SK-N-SH (cell line): ENCODE measurements at regions not wholly inside any gene's neighbourhood (a gene's known extent, or its start where the extent isn't known, plus 50 kb on each side); places are given as distances from the start of the nearest gene placed in this dataset.

ENCODE experiments used
- CTCF ChIA-PET: fragments of 300-600, 350-600 bp; formaldehyde crosslinking; extraction: SDS; loops from one replicate; lab custom pipeline; 2021; lab: Yijun Ruan, JAX
- POLR2A ChIA-PET: fragments of 350-600 bp; sonication (Branson Sonifier 250); formaldehyde crosslinking; extraction: SDS; loops from one replicate; lab custom pipeline; 2020; ENCODE audit warnings: antibody characterized with exemption, inconsistent platforms; lab: Yijun Ruan, JAX
- DNase-seq: peaks from one replicate; pipeline ENCODE4 v3.0.0; 2012
- H2AFZ ChIP-seq: fragments of 200-600 bp; sonication (generic); 2 replicates; pipeline ENCODE4 v1.8.1; 2016; ENCODE audit warnings: antibody characterized with exemption, mild to moderate bottlenecking, low read depth
- H3F3A ChIP-seq: fragments of 200-600 bp; sonication (generic); replicated peaks from 2 replicates; pipeline ENCODE3; 2016; ENCODE audit warnings: antibody characterized with exemption, mild to moderate bottlenecking; ENCODE audit not compliant: insufficient read depth
- H3K27ac ChIP-seq, 2 experiments: fragments of 200-500 bp in 1 of 2; fragments of 200-600 bp in 1 of 2; sonication (Bioruptor generic) in 1 of 2; sonication (generic), shearing (Covaris generic) in 1 of 2; 2 replicates each; pipeline versions ENCODE4 v1.5.1 to v1.6.1; 2014 to 2016; ENCODE audit warnings: low read depth in 2 of 2, inconsistent platforms in 1 of 2, low read length in 1 of 2, mild to moderate bottlenecking in 1 of 2, mixed read lengths in 1 of 2
- H3K27me3 ChIP-seq: fragments of 200-600 bp; sonication (generic), shearing (Covaris generic); 2 replicates; pipeline ENCODE4 v1.6.1; 2016; ENCODE audit warnings: mixed run types; ENCODE audit not compliant: insufficient read depth
- H3K36me3 ChIP-seq, 2 experiments: fragments of 200-500 bp in 1 of 2; fragments of 200-600 bp in 1 of 2; sonication (Bioruptor generic) in 1 of 2; sonication (generic) in 1 of 2; replicated peaks in 1 of 2; 2 replicates each; pipeline versions ENCODE3 to v1.5.1; 2014 to 2016; ENCODE audit warnings: low read length in 1 of 2, mild to moderate bottlenecking in 1 of 2; ENCODE audit not compliant: insufficient read depth in 2 of 2, control insufficient read depth in 1 of 2
- H3K4me1 ChIP-seq, 2 experiments: fragments of 200-500 bp in 1 of 2; fragments of 200-600 bp in 1 of 2; sonication (Bioruptor generic) in 1 of 2; sonication (generic), shearing (Covaris generic) in 1 of 2; 2 replicates each; pipeline versions ENCODE4 v1.5.1 to v1.6.1; 2014 to 2016; ENCODE audit warnings: low read depth in 1 of 2, low read length in 1 of 2, mixed run types in 1 of 2; ENCODE audit not compliant: insufficient read depth in 2 of 2, control insufficient read depth in 1 of 2
- H3K4me2 ChIP-seq: fragments of 200-600 bp; sonication (generic), shearing (Covaris generic); 2 replicates; pipeline ENCODE4 v1.6.1; 2017; ENCODE audit warnings: mixed run types
- H3K4me3 ChIP-seq, 2 experiments: fragments of 200-500 bp in 1 of 2; fragments of 200-600 bp in 1 of 2; sonication (Bioruptor generic) in 1 of 2; sonication (generic), shearing (Covaris generic) in 1 of 2; 2 replicates each; pipeline versions ENCODE4 v1.5.1 to v1.8.1; 2014 to 2016; ENCODE audit warnings: low read depth in 2 of 2, inconsistent platforms in 1 of 2, low read length in 1 of 2, mild to moderate bottlenecking in 1 of 2, mixed read lengths in 1 of 2, moderate library complexity in 1 of 2
- H3K79me2 ChIP-seq: fragments of 200-600 bp; sonication (generic); 2 replicates; pipeline ENCODE4 v1.8.1; 2017; ENCODE audit warnings: mild to moderate bottlenecking; ENCODE audit not compliant: insufficient read depth
- H3K9ac ChIP-seq: fragments of 200-600 bp; sonication (generic); 2 replicates; pipeline ENCODE4 v1.6.1; 2017; ENCODE audit warnings: mixed run types
- H3K9me2 ChIP-seq: fragments of 200-600 bp; sonication (generic); 2 replicates; pipeline ENCODE4 v1.6.1; 2017; ENCODE audit warnings: mixed run types
- H3K9me3 ChIP-seq: fragments of 200-600 bp; sonication (generic); 2 replicates; pipeline ENCODE4 v1.6.1; 2017; ENCODE audit warnings: mixed run types, mild to moderate bottlenecking, moderate library complexity
- H4K20me1 ChIP-seq: fragments of 200-600 bp; sonication (generic); 2 replicates; pipeline ENCODE4 v1.6.1; 2017; ENCODE audit warnings: mild to moderate bottlenecking, mixed run types; ENCODE audit not compliant: insufficient read depth
- CHD2 ChIP-seq: fragments of 150-350 bp; IDR thresholded peaks from 2 replicates; pipeline ENCODE4 v1.6.1; 2018; ENCODE audit warnings: low read length; ENCODE audit not compliant: partially characterized antibody
- EZH2phosphoT487 ChIP-seq: fragments of 200-600 bp; sonication (generic); IDR thresholded peaks from 2 replicates; pipeline ENCODE4 v1.6.1; 2017; ENCODE audit warnings: low read depth, mixed run types, mild to moderate bottlenecking, antibody characterized with exemption, moderate library complexity, borderline replicate concordance
- FOXJ3 ChIP-seq: sonication (generic); formaldehyde crosslinking; IDR thresholded peaks from 2 replicates; pipeline ENCODE4 v1.5.1; 2020; ENCODE audit warnings: mild to moderate bottlenecking, missing genetic modification reagents
- JUND ChIP-seq: IDR thresholded peaks from 2 replicates; pipeline ENCODE4 v1.4.0; 2012
- MEF2A ChIP-seq: IDR thresholded peaks from 2 replicates; pipeline ENCODE4 v1.4.0; 2012; ENCODE audit warnings: low read depth, borderline replicate concordance
- MXI1 ChIP-seq: IDR thresholded peaks from 2 replicates; pipeline ENCODE4 v1.6.1; 2012; ENCODE audit warnings: mild to moderate bottlenecking, low read depth, low read length, improper control_type of control experiment
- POLR2AphosphoS5 ChIP-seq: IDR thresholded peaks from 2 replicates; pipeline ENCODE4 v1.6.1; 2012; ENCODE audit warnings: low read depth, low read length
- REST ChIP-seq: IDR thresholded peaks from 2 replicates; pipeline ENCODE4 v1.6.1; 2012; ENCODE audit warnings: mild to moderate bottlenecking, low read depth, low read length, moderate library complexity
- RFX5 ChIP-seq: IDR thresholded peaks from 2 replicates; pipeline ENCODE4 v1.6.1; 2012; ENCODE audit warnings: mild to moderate bottlenecking, improper control_type of control experiment, low read length
- RXRA ChIP-seq: IDR thresholded peaks from 2 replicates; pipeline ENCODE4 v1.4.0; 2012; ENCODE audit warnings: low read depth, mild to moderate bottlenecking, borderline replicate concordance
- TAF1 ChIP-seq: IDR thresholded peaks from 2 replicates; pipeline ENCODE4 v1.6.1; 2012; ENCODE audit warnings: low read depth, mild to moderate bottlenecking, low read length, moderate library complexity, borderline replicate concordance
- USF1 ChIP-seq: IDR thresholded peaks from 2 replicates; pipeline ENCODE4 v1.4.0; 2012; ENCODE audit warnings: low read depth, borderline replicate concordance
- YY1 ChIP-seq: IDR thresholded peaks from 2 replicates; pipeline ENCODE4 v1.4.0; 2012; ENCODE audit warnings: low read depth, mild to moderate bottlenecking
- WGBS: methylation state at CpG from one replicate; pipeline ENCODE4 v1.1.6; 2017; ENCODE audit warnings: low lambda C conversion rate; 5-methylcytosine and 5-hydroxymethylcytosine counted together
- TF ChIP-seq, protein P1 (sequence below): IDR thresholded peaks from 2 replicates; pipeline ENCODE4 v1.4.0; 2012; ENCODE audit warnings: low read depth
- TF ChIP-seq, protein P2 (sequence below): IDR thresholded peaks from 2 replicates; pipeline ENCODE4; 2012
- TF ChIP-seq, protein P3 (sequence below): IDR thresholded peaks from 2 replicates; pipeline ENCODE4 v1.4.0; 2012; ENCODE audit warnings: low read depth, borderline replicate concordance

DNA sequence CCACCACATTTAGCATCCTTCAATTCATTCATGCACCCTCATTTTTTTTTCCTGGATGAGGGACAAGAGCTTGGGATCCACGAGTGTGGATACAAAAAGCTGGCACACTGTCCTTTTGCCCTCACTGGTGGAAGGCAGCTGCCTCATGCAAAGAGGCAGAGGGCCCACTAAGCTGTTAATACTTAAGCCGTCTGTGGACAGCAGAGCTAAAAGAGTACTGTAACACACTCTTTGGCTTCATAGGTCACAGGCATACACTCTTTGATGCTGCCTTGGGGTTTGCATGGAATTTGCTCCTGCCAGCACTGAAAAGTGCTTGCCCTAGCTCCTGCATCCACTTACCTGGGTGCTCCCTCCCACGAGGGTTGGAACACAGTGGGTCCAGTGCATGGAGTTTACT lies 978.4 kb upstream of the SPRY2 start (continued):
- TF ChIP-seq RXRA: no peak
- no peak for TF ChIP-seq POLR2AphosphoS5
- TF ChIP-seq MEF2A: no peak

DNA sequence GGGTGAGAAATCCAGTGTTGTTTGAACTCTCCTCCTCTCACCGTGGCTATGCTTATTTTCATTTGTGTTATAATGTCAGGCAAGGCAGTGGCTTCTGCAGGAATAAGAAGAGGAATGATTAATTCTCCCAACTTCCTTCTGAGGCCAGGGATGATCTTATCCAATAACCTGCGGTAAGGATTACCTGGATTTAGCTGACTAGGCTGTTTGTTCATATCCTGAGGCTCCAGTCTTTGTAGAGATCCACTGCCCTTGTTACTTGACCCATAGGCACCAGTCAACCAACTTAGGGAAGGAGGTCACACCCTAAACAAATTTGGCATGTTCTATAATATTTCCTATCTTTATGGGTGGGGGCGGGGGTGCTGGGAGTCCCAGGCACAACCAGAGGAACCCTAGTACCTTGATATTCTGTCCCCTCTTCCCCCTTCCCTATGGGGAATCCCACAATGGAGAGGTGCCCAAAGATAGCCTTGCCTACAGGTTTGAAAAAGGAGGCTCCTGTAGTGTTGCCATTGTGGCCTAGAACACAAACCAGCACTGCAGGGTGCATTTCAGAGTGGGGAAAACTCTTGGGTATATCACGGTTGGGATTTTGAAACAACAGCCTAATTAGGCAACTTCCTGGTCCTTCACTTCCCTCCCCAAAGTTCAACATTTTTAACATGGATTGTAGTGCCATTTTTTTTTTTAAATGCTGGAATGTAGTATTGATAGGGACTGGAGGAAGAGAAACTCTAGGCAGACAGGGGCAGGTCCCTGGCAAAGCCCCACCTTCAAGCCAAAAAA lies 977.5 kb upstream of the SPRY2 start:
- Histone ChIP-seq H3K4me3 (no peak overlapping the region), H3K27ac (no peak overlapping the region), H3K9ac (no peak overlapping the region), H3K36me3 (no peaks in the 10 kb centered on the region), H3K9me3 (no peaks in the 10 kb centered on the region), H2AFZ (no peak overlapping the region), H3F3A (no peaks in the 10 kb centered on the region), H3K27me3 (no peaks in the 10 kb centered on the region), H4K20me1 (no peaks in the 10 kb centered on the region), H3K79me2 (no peaks in the 10 kb centered on the region), H3K9me2 (no peaks in the 10 kb centered on the region), H3K4me2 (no peak overlapping the region), H3K4me1 (no peaks in the 10 kb centered on the region)
- CTCF ChIA-PET: no interaction called here
- 11% methylated on average over 4 of the region's 4 CpGs for WGBS
- POLR2A ChIA-PET: no interaction called here
- DNase-seq: no peak
- TF ChIP-seq POLR2AphosphoS5: no peak
- no peak for TF ChIP-seq MEF2A
- no peak for TF ChIP-seq RFX5
- no peak for TF ChIP-seq JUND
- TF ChIP-seq, protein P1, sequence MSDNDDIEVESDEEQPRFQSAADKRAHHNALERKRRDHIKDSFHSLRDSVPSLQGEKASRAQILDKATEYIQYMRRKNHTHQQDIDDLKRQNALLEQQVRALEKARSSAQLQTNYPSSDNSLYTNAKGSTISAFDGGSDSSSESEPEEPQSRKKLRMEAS: no peak
- no peak for TF ChIP-seq CHD2
- TF ChIP-seq EZH2phosphoT487: no peak
- TF ChIP-seq REST: no peak
- TF ChIP-seq TAF1: no peak
- TF ChIP-seq, protein P2, sequence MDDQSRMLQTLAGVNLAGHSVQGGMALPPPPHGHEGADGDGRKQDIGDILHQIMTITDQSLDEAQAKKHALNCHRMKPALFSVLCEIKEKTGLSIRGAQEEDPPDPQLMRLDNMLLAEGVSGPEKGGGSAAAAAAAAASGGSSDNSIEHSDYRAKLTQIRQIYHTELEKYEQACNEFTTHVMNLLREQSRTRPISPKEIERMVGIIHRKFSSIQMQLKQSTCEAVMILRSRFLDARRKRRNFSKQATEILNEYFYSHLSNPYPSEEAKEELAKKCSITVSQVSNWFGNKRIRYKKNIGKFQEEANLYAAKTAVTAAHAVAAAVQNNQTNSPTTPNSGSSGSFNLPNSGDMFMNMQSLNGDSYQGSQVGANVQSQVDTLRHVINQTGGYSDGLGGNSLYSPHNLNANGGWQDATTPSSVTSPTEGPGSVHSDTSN: no peak
- TF ChIP-seq YY1: no peak
- TF ChIP-seq, protein P3, sequence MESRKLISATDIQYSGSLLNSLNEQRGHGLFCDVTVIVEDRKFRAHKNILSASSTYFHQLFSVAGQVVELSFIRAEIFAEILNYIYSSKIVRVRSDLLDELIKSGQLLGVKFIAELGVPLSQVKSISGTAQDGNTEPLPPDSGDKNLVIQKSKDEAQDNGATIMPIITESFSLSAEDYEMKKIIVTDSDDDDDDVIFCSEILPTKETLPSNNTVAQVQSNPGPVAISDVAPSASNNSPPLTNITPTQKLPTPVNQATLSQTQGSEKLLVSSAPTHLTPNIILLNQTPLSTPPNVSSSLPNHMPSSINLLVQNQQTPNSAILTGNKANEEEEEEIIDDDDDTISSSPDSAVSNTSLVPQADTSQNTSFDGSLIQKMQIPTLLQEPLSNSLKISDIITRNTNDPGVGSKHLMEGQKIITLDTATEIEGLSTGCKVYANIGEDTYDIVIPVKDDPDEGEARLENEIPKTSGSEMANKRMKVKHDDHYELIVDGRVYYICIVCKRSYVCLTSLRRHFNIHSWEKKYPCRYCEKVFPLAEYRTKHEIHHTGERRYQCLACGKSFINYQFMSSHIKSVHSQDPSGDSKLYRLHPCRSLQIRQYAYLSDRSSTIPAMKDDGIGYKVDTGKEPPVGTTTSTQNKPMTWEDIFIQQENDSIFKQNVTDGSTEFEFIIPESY: no peak
- no peak for TF ChIP-seq FOXJ3 (CRISPR knock-in tag)
- TF ChIP-seq USF1: no peak
- TF ChIP-seq MXI1: no peak
